Trophoblast cell (in vitro differentiated cells and primary cell): ENCODE measurements at regions not wholly inside any gene's neighbourhood (a gene's known extent, or its start where the extent isn't known, plus 50 kb on each side); places are given as distances from the start of the nearest gene placed in this dataset.

Experiments used
- DNase-seq, 2 donors: peaks; one replicate each; pipeline ENCODE4 v3.0.0-alpha.2; 2016
- H2AFZ ChIP-seq: 2 replicates; pipeline ENCODE4 v1.6.1; 2013; ENCODE audit warnings: low read length, moderate library complexity, mild to moderate bottlenecking; ENCODE audit not compliant: insufficient read depth, poor library complexity
- H2AK5ac ChIP-seq: 2 replicates; pipeline ENCODE4 v1.6.1; 2013; ENCODE audit warnings: mild to moderate bottlenecking, low read length
- H2BK120ac ChIP-seq: 2 replicates; pipeline ENCODE4 v1.6.1; 2013; ENCODE audit warnings: low read length, mild to moderate bottlenecking, moderate library complexity; ENCODE audit not compliant: insufficient read depth, poor library complexity
- H2BK12ac ChIP-seq: 2 replicates; pipeline ENCODE4 v1.6.1; 2013; ENCODE audit warnings: mild to moderate bottlenecking, low read length, moderate library complexity
- H2BK5ac ChIP-seq: 2 replicates; pipeline ENCODE4 v1.6.1; 2013; ENCODE audit warnings: low read length, low read depth, moderate library complexity, mild to moderate bottlenecking; ENCODE audit not compliant: poor library complexity
- H3K14ac ChIP-seq: 2 replicates; pipeline ENCODE4 v1.6.1; 2013; ENCODE audit warnings: mild to moderate bottlenecking, low read length
- H3K18ac ChIP-seq: 2 replicates; pipeline ENCODE4 v1.6.1; 2013; ENCODE audit warnings: mild to moderate bottlenecking, low read length
- H3K23ac ChIP-seq: 2 replicates; pipeline ENCODE4 v1.6.1; 2013; ENCODE audit warnings: low read length
- H3K27ac ChIP-seq: 2 replicates; pipeline ENCODE4 v1.5.1; 2013; ENCODE audit warnings: low read depth, mild to moderate bottlenecking, inconsistent platforms, low read length, moderate library complexity
- H3K27me3 ChIP-seq: 2 replicates; pipeline ENCODE4 v1.6.1; 2013; ENCODE audit warnings: inconsistent platforms, mild to moderate bottlenecking, low read length, moderate library complexity; ENCODE audit not compliant: insufficient read depth
- H3K36me3 ChIP-seq, 2 experiments: 1 replicate in 1 of 2; 2 replicates in 1 of 2; pipeline ENCODE4 v1.6.1; 2013; ENCODE audit warnings: low read length in 2 of 2, mild to moderate bottlenecking in 2 of 2, moderate library complexity in 1 of 2; ENCODE audit not compliant: insufficient read depth in 2 of 2, control insufficient read depth in 1 of 2
- H3K4ac ChIP-seq: 2 replicates; pipeline ENCODE4 v1.6.1; 2013; ENCODE audit warnings: low read depth, mild to moderate bottlenecking, low read length, moderate library complexity
- H3K4me1 ChIP-seq, 2 experiments: 1 replicate in 1 of 2; 2 replicates in 1 of 2; pipeline ENCODE4 v1.6.1; 2013; ENCODE audit warnings: low read length in 2 of 2, mild to moderate bottlenecking in 2 of 2, moderate library complexity in 1 of 2; ENCODE audit not compliant: insufficient read depth in 2 of 2, control insufficient read depth in 1 of 2
- H3K4me2 ChIP-seq: 2 replicates; pipeline ENCODE4 v1.6.1; 2013; ENCODE audit warnings: inconsistent platforms, mild to moderate bottlenecking, low read length, moderate library complexity
- H3K4me3 ChIP-seq: 2 replicates; pipeline ENCODE4 v1.5.1; 2013; ENCODE audit warnings: mild to moderate bottlenecking, low read depth, low read length, inconsistent platforms
- H3K79me1 ChIP-seq: one replicate; pipeline ENCODE4 v1.6.1; 2013; ENCODE audit warnings: low read length
- H3K79me2 ChIP-seq: 2 replicates; pipeline ENCODE4 v1.6.1; 2013; ENCODE audit warnings: low read length, mild to moderate bottlenecking; ENCODE audit not compliant: control insufficient read depth, insufficient read depth, poor library complexity
- H3K9ac ChIP-seq: 2 replicates; pipeline ENCODE4 v1.6.1; 2013; ENCODE audit warnings: mild to moderate bottlenecking, low read length
- H3K9me3 ChIP-seq: 2 replicates; pipeline ENCODE4 v1.6.1; 2013; ENCODE audit warnings: low read depth, mild to moderate bottlenecking, control low read depth, inconsistent platforms, low read length; ENCODE audit not compliant: insufficient read depth
- H4K12ac ChIP-seq: 2 replicates; pipeline ENCODE4 v1.6.1; 2013; ENCODE audit warnings: low read depth, mild to moderate bottlenecking, low read length, moderate library complexity
- H4K8ac ChIP-seq: 2 replicates; pipeline ENCODE4 v1.6.1; 2013; ENCODE audit warnings: low read depth, mild to moderate bottlenecking, low read length, moderate library complexity
- H4K91ac ChIP-seq: one replicate; pipeline ENCODE4 v1.6.1; 2013; ENCODE audit warnings: low read depth, mild to moderate bottlenecking, low read length, moderate library complexity
- WGBS: extraction: QIAGEN DNeasy Blood & Tissue Kit; methylation state at CpG from one replicate; pipeline ENCODE4 v1.1.7; 2013; ENCODE audit warnings: missing lambda C conversion rate; ENCODE audit not compliant: insufficient read length, insufficient coverage; ENCODE audit errors: extremely low coverage; 5-methylcytosine and 5-hydroxymethylcytosine counted together

GRCh38 chr16:76007645-76008044 is 269.6 kb upstream of the CNTNAP4 start:
- Histone ChIP-seq H3K79me1 (no peaks in the 10 kb centered on the region), H2AFZ (no peak overlapping the region), H3K36me3 (no peaks in the 10 kb centered on the region), H3K79me2 (no peaks in the 10 kb centered on the region), H2BK120ac (no peak overlapping the region), H4K12ac (no peak overlapping the region), H2BK5ac (no peak overlapping the region), H3K4me3 (no peak overlapping the region), H3K4me2 (no peak overlapping the region), H3K9ac (no peak overlapping the region), H4K8ac (no peak overlapping the region), H3K14ac (no peak overlapping the region), H3K27me3 (no peaks in the 10 kb centered on the region), H3K4ac (no peak overlapping the region), H2BK12ac (no peak overlapping the region), H2AK5ac (no peak overlapping the region), H3K4me1 (no peaks in the 10 kb centered on the region), H3K27ac (no peak overlapping the region), H3K18ac (no peak overlapping the region), H3K9me3 (no peaks in the 10 kb centered on the region), H3K23ac (no peak overlapping the region), H4K91ac (no peak overlapping the region)
- WGBS, result 100% methylated on average over 1 of the region's 1 CpG
- DNase-seq, result no peak

GRCh38 chr16:76023835-76024234 is 253.4 kb upstream of the CNTNAP4 start:
- no peak overlapping the region for H2AK5ac ChIP-seq
- no peaks in the 10 kb centered on the region for H3K4me1 ChIP-seq
- no peak overlapping the region for H3K4me3 ChIP-seq
- H3K9me3 ChIP-seq, result no peaks in the 10 kb centered on the region
- H2BK120ac ChIP-seq, result no peak overlapping the region
- H3K27ac ChIP-seq, result no peak overlapping the region
- no peak for DNase-seq
- no peak overlapping the region for H2BK5ac ChIP-seq
- no peaks in the 10 kb centered on the region for H3K27me3 ChIP-seq
- no peak overlapping the region for H2AFZ ChIP-seq
- H3K23ac ChIP-seq, result no peak overlapping the region
- H3K79me2 ChIP-seq, result no peaks in the 10 kb centered on the region
- no peaks in the 10 kb centered on the region for H3K79me1 ChIP-seq
- no peak overlapping the region for H4K12ac ChIP-seq
- H4K8ac ChIP-seq, result no peak overlapping the region
- H2BK12ac ChIP-seq, result no peak overlapping the region
- no peak overlapping the region for H3K4me2 ChIP-seq
- no peak overlapping the region for H3K18ac ChIP-seq
- no peak overlapping the region for H4K91ac ChIP-seq
- no peak overlapping the region for H3K14ac ChIP-seq
- no CpG with 5 or more reads among the region's 2 CpGs for WGBS
- H3K4ac ChIP-seq, result no peak overlapping the region
- H3K36me3 ChIP-seq, result no peaks in the 10 kb centered on the region
- H3K9ac ChIP-seq, result no peak overlapping the region

- no peak for DNase-seq
- no peak overlapping the region for H3K9ac ChIP-seq
- no peaks in the 10 kb centered on the region for H3K36me3 ChIP-seq
- no peak overlapping the region for H4K12ac ChIP-seq
- H2AFZ ChIP-seq, result no peak overlapping the region
- H2AK5ac ChIP-seq, result no peak overlapping the region
- H2BK12ac ChIP-seq, result no peak overlapping the region
- H4K91ac ChIP-seq, result no peak overlapping the region
- no peaks in the 10 kb centered on the region for H3K79me2 ChIP-seq
- 100% methylated on average over 1 of the region's 2 CpGs for WGBS
- no peak overlapping the region for H2BK120ac ChIP-seq
- no peak overlapping the region for H2BK5ac ChIP-seq
- no peak overlapping the region for H3K18ac ChIP-seq
- H3K4me3 ChIP-seq, result no peak overlapping the region
- H3K4me1 ChIP-seq, result no peaks in the 10 kb centered on the region
- H3K14ac ChIP-seq, result no peak overlapping the region
- no peak overlapping the region for H4K8ac ChIP-seq
- H3K27me3 ChIP-seq, result no peaks in the 10 kb centered on the region
- peaks cover 5% of the 10 kb centered on the region for H3K9me3 ChIP-seq
- H3K4ac ChIP-seq, result no peak overlapping the region
- H3K79me1 ChIP-seq, result no peaks in the 10 kb centered on the region
- H3K4me2 ChIP-seq, result no peak overlapping the region
- H3K27ac ChIP-seq, result no peak overlapping the region
- no peak overlapping the region for H3K23ac ChIP-seq
Observed at GRCh38 chr16:76035689-76036088, 241.5 kb upstream of the CNTNAP4 start.

- no peak overlapping the region for H3K4me3 ChIP-seq
- no peak overlapping the region for H2AK5ac ChIP-seq
- H3K79me1 ChIP-seq, result no peaks in the 10 kb centered on the region
- no peak overlapping the region for H2AFZ ChIP-seq
- no peak overlapping the region for H3K18ac ChIP-seq
- H2BK5ac ChIP-seq, result no peak overlapping the region
- no peaks in the 10 kb centered on the region for H3K79me2 ChIP-seq
- H3K36me3 ChIP-seq, result no peaks in the 10 kb centered on the region
- no CpG with 5 or more reads among the region's 1 CpG for WGBS
- no peak overlapping the region for H3K4ac ChIP-seq
- H4K8ac ChIP-seq, result no peak overlapping the region
- no peak overlapping the region for H2BK12ac ChIP-seq
- no peaks in the 10 kb centered on the region for H3K4me1 ChIP-seq
- DNase-seq, result no peak
- no peak overlapping the region for H3K9ac ChIP-seq
- peaks cover 5% of the 10 kb centered on the region for H3K9me3 ChIP-seq
- no peaks in the 10 kb centered on the region for H3K27me3 ChIP-seq
- no peak overlapping the region for H4K91ac ChIP-seq
- H2BK120ac ChIP-seq, result no peak overlapping the region
- H4K12ac ChIP-seq, result no peak overlapping the region
- H3K27ac ChIP-seq, result no peak overlapping the region
- no peak overlapping the region for H3K14ac ChIP-seq
- H3K4me2 ChIP-seq, result no peak overlapping the region
- no peak overlapping the region for H3K23ac ChIP-seq
Observed at GRCh38 chr16:76038097-76038496, 239.1 kb upstream of the CNTNAP4 start.
